ENCODE measurements at regions not wholly inside any gene's neighbourhood (a gene's known extent, or its start where the extent isn't known, plus 50 kb on each side); places are given as distances from the start of the nearest gene placed in this dataset.

DNA sequence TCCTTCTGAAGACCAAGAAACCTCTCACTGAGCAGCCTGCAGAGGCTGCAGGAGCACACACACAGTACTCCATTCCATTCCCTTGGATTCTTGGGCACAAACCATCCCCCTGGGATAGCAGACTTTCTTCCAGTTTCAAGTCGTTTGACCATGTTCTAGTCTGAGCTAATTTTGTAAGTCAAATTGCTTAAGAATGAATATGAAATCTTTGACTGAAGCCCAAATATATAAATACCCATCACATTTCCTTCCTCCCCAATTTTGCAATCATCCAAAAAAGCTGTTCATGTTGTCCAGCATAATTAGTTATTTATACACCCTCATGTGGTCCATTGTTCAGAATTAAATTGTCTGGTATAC is 231.2 kb upstream of the TPRG1 start:
- no peak for DNase-seq (ENCODE audit: low read depth, low spot score)

DNA sequence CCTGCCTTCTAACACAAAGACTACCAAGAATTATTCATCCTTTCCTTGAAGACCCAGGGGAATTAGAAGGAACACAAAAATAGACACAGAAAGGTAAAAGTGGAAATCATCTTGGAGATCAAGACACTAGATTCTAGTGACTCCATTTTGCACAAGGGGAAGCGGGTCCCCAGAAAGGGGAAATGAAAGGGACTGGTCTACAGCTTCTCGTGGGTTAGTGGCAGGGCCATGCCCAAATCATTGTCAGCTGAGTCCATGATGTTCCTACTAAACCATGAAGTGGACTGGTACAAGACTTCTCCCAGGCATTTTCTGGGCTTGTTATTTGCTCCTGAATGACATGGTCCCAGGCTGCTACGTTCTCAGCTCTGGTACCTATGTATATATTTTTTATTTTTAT is 230.7 kb upstream of the TPRG1 start:
- no peak for DNase-seq (ENCODE audit: low read depth, low spot score)

- DNase-seq (ENCODE audit: low read depth, low spot score), result no peak
Measured at GRCh38 chr3:188942191-188942590, 229.6 kb upstream of the TPRG1 start.

- DNase-seq (ENCODE audit: low read depth, low spot score), result no peak
Measured at GRCh38 chr3:188943591-188943990, 228.2 kb upstream of the TPRG1 start.

DNA sequence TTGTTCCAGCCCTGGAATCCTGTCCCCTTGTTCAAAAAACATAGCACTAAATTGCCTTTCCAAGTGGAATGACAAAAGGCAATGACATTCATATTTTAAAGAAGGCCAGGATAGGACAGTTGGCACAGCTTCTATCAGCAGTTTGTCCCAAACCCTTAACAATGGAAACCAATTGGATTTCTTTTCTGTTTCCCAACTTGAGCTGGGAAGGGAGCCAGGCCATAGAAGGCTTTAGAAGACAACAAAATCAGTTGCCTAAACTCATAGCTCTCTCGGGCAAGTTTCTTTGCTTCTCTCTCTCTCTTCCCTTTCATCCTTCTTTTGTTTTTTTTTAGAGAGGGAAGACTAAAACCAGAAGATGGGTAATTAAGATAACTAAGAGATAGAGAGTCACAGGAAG is 227.7 kb upstream of the TPRG1 start:
- no peak for DNase-seq (ENCODE audit: low read depth, low spot score)

DNA sequence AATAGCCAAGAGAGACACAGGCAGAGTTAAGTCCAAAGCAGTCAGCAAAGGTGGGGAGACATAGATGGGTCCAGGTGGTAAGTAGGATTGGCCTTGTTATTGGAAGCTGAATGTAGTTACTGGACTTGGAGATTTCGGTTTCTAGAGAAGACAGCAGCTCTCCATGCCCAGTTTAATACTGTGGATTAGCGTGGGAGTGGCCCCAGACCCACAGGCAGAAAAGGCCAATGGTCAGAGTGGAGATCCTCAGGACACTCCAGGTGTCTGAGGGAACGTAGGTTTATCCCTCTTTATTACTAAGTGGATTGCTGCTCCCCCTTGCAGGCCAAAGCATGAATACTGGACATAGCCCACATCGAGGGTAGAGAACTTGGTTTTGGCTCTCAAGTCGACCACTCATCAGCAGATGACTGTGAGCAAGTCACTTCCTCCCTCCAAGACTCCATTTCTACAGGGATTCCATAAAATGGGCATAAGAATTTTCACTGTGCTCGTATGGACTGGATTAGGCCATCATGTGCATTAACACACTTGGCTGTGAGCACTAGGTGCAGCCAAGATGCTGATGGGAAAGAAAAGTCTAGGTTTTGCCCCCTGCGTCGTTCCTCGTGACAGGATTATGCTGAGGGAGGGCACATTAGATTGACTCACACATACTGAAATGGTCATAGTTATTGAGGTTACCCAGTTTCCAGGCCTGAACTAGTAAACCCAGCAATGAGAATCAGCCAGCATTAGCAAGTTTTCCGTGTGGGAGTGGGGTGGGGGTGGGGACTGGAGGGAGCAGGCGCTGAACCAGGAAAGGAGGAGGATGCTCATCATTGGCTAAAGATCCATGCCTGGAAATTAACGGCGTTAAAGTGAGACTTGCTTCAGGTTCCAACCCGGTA is 225.2 kb upstream of the TPRG1 start:
- no peak for DNase-seq (ENCODE audit: low read depth, low spot score)

DNA sequence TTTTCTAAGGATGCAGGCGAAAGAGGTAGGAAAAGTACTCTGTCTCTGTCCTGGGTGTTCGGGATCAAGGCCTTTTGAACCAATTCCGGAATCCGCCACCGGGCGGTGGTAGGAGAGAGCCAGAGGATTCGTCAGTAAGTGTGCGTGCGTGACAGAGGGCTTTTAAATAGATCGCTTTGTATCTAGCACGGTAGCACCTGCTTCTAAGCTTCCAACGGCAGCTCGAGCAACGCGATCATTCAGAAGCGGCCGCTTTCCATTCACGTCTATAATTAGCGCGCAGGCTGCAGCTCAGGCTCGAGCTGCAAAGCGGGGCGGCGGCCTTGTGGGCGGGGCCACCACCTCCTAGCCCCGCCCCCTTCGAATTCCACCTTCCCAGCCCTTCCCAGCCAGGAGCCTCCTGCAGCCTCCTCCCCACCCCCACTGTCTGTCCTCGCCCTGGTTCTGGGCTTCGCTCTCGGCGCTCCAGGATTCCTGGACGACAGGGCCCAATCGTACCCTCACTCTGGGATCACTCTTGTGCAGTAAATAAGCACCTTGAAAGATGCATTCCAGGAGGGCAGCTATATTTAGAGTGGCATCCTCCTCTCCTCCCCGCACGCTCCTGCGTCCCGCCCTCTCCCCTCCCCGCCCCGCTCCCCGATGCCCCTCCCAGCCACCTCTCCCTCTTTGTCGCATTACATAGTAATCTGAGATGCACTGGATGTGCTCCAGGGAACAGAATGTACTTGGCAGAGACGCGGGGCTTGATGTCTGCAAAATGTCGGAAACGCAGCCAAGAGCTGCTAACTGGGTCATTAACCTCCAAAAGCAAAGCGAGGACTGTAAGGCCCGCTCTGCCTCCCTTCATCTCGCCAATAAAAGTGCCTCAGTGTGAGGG is 224.1 kb upstream of the TPRG1 start:
- no peak for DNase-seq (ENCODE audit: low read depth, low spot score)

DNA sequence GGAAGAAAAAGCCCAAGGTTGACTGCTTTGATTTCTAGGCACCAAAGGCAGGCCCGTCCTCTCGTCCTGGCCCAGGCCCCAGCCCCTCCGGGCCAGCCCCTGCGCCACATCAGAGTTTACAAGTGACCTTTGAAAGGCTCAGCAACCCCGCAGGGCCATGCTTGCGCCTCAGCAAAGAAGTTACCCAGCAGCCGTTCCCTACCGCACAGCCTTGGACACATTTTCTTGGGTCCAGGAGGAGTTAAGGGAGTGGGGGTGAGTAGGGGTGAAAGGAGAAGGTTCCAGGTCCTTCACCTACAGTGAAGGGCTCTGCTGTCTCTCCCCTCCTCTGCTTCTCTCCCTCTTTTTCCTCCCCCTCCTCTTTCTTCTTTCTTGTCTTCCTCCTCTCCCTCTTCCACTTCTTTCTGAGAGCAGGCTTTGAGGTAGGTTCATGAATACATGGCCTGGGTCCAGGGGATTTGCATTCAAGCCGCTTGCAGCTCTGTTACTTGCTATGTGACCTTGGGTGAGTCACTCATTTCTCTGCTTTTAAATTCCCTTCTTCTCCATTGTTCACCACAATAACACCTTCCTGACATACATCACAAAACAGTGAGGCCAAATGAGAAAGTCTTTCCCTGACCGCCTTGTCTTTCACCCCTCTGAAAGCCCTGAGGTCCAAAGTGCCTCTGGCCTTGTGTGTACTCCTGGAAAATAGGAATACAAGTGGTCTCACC is 223.3 kb upstream of the TPRG1 start:
- DNase-seq (ENCODE audit: low read depth, low spot score), result no peak

DNA sequence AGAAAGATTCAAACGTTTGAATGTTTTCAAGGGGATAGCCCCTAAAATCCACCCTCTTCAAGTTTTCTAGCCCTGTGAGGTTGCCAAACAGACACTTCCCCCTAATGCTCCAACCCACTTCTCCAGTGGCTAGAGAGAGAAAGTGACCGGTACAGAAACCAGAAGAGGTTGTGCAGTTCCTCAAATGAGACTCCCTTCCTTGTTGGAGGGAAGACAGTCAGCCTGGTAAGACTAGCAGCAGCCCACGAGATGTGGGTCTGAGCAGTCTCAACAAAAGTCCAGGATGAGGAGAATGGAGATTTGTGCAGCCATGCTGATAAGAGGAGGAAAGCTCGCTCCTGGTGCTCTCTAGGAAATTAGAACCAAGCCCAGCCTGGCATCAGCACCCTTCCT is 222.8 kb upstream of the TPRG1 start:
- no peak for DNase-seq (ENCODE audit: low read depth, low spot score)

DNA sequence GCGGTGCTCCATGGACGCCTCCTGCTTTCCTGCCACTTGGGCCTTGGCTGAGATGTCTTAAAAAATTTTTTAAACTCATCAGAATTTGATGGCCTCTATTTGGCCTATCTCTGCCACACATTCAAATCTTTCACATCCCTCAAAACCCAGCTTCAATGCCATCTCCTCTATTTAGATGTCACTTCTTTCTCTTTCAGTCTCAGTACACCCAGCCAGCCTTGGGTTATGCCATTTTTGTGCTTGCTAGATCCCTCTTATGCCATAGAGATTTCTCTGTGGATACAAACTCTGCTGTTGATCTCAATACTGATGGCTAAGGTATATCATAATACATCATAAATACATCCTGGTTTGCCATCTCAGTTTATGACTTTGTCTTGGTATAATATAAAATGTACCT is 222.3 kb upstream of the TPRG1 start:
- DNase-seq (ENCODE audit: low read depth, low spot score), result no peak

DNA sequence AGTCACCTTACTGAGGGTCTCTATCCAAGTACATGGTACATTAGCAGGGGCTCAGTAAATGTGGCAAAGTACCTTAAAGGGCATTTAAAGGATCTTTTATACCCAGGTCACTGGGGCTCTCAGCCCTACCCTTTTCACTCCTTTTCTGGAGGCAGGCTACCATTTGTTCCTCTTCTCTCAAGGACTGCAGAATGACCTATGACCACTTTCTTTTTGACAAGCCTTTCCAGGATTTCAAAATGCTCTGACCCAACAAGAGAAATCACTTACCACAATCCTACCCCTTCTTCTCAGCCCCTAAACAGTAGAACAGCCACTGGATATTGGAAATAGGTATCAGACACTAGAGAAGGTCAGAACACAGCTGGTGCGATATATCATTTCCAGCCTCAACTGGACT is 221.8 kb upstream of the TPRG1 start:
- DNase-seq (ENCODE audit: low read depth, low spot score), result no peak

- DNase-seq (ENCODE audit: low read depth, low spot score), result no peak
Measured at GRCh38 chr3:188950832-188951489, 220.8 kb upstream of the TPRG1 start.

DNA sequence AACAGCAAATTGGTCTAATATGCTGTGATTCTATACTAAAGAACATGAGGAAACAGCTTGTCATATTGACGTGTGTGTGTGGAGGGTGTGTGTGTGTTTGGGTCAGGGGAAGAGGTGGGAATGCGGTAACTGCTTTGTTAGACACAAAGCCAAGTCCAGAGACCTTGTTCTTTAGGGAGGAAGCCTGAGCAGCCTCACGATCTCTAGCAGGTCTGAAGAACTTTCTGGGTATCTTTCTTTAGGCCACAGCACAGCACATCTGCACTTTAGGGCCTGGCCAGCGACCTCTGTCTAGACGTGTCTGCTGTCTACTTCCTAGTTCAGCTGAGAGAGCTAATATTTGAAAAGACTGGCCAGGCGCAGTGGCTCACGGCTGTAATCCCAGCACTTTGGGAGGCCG is 220.0 kb upstream of the TPRG1 start:
- no peak for DNase-seq (ENCODE audit: low read depth, low spot score)

DNA sequence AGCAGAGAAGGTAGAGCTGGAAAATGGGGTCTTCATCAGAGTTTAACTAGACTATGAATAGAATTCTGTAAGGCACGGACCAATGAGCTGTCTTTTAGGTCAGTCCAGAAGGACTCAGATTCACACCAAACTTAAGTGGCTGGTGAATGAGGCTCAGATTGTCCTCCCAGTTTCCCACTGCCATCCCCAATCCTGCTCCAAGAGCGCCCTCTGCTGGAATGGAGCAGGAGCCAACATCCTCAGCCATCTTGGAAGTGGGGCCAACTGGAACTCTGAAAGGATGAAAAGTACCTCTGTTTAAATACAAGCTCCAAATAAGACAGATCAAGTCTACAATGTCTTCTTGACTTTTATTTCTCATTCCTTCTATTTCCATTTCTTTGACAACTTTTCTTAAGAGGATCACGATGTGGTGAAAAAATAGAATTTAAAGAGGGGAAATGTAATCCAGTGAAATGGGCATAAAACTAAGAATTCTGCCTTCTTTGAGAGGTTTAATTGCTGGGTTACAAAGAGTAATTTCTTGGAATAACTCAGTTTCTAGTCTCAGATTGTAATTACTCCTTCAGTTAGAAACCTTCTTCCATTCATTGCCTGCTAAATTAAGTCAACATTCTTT is 217.1 kb upstream of the TPRG1 start:
- no peak for DNase-seq (ENCODE audit: low read depth, low spot score)

DNA sequence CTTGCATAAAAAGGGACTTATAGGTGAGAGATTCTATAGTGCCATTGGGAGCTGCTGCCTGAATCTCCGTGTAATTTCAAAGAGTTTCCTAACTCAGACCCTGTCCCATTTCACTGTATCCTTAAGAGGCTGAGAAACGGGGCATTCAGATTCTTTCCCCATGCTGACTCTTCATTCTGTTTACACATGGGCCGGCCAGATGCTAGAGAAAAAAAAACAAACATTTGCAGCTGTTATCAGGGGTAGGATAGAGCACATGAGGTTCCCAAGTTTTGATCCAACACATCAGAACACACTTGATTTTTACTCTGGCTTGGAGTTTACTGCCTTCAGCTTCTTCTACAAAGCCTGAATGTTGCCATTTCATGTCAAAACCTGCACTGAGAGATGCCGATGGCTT is 215.9 kb upstream of the TPRG1 start:
- no peak for DNase-seq (ENCODE audit: low read depth, low spot score)

GRCh38 chr3:188956839-188957489 is 214.8 kb upstream of the TPRG1 start:
- DNase-seq (ENCODE audit: low read depth, low spot score), result no peak

GRCh38 chr3:188959013-188959412 is 212.8 kb upstream of the TPRG1 start:
- DNase-seq (ENCODE audit: low read depth, low spot score), result no peak

GRCh38 chr3:188962253-188963247 is 209.2 kb upstream of the TPRG1 start:
- no peak for DNase-seq (ENCODE audit: low read depth, low spot score)

DNA sequence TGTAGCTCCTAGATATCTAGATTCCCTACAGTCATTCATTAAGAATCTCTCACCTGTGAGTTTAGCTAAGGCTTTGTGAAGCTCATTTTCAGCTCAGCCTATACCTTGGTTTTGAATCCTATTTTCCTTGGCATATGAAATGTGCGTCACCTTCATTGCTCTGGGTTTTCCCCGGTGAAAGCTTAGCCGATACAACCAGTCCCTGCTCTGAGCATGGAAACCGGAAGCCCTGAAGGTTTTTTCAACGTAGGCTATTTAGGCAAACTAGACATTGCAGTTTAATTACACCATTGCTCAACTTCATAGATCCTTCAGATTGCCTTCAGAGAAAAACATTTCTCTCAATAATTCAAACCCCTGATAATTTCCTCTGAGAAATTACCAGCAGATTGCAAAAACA is 206.8 kb upstream of the TPRG1 start:
- no peak for DNase-seq (ENCODE audit: low read depth, low spot score)

DNA sequence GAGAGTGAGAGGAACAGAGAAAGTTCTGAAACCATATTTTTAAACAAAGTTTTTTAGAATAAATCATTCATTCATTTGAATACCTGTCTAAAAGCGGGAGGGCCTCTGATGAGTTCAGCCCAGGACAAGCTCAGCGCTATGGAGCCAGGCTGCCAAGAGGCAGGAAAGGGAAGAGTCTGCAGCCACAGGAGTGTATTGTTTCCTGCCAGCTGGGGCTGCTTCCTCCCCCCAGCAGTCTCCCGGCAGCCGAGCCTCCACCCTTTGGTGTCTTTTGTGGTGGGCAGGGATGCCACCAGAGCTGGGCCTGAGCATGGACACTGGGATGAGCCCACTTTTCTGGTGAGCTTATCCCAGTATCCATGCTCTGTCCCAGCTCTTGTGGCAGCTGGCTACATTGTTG is 199.5 kb upstream of the TPRG1 start:
- no peak for DNase-seq (ENCODE audit: low read depth, low spot score)

All from iPS DF 19.7 (cell line).